ENCODE measurements at regions not wholly inside any gene's neighbourhood (a gene's known extent, or its start where the extent isn't known, plus 50 kb on each side); places are given as distances from the start of the nearest gene placed in this dataset.

DNA sequence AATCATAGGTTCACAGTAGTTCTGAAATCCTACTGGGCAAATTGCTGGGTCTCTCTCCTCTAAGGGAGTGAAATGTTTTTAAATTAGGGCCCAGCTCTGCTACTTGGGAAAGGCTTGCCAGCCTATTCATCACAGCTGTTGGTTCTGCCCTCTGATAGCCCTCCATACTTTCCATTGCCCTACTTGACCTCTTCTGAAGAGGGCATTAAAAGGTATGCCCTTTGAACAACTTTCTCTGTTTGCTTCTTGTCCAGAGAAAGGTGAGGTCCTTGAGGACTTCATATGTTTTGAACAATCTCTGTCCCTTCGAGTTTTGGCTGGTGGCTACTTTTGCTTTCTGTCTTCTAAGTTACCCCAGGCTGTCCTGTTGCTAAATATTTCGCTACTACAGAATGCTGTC lies 62.3 kb upstream of the JAK2 start:
- Histone ChIP-seq H3K4me1 (ENCODE audit: insufficient read depth, low read length) (no peaks in the 10 kb centered on the region), H3K27me3 (ENCODE audit: control insufficient read depth in 1 of 2, insufficient read depth in 2 of 2, low read length in 2 of 2) (no peaks in the 10 kb centered on the region), H3K36me3 (replicated peaks in 1 of 2; ENCODE audit: control insufficient read depth in 1 of 2, insufficient read depth in 2 of 2, low read length in 2 of 2) (no peaks in the 10 kb centered on the region), H3K9ac (ENCODE audit: insufficient read depth, low read depth, low read length) (no peak overlapping the region), H2AFZ (ENCODE audit: low read length) (no peak overlapping the region), H4K20me1 (ENCODE audit: insufficient read depth, low read length) (no peaks in the 10 kb centered on the region), H3K9me3 (ENCODE audit: low read length) (no peaks in the 10 kb centered on the region), H3K79me2 (ENCODE audit: insufficient read depth, low read length) (no peaks in the 10 kb centered on the region), H3K4me2 (ENCODE audit: low read depth, low read length) (no peak overlapping the region), H3K4me3 (replicated peaks in 1 of 3; ENCODE audit: insufficient read depth in 1 of 3, low read depth in 2 of 3, low read length in 3 of 3) (no peak overlapping the region), H3K27ac (ENCODE audit: extremely low read length, insufficient read depth, low read length) (no peak overlapping the region)
- in situ Hi-C loops (cut with HindIII; ENCODE audit: extremely low pct_ligation_motif_present, low pct_unique_long_range_greater_than_20kb) (loop anchor here (10.0 kb wide), 1 partner anchor 158 kb away; no protein-coding TSS in a partner anchor), intact Hi-C loops (cut with micrococcal nuclease; ENCODE audit: unreplicated experiment) (loop anchor here (10.0 kb wide), 1 partner anchor 128 kb away; the partner anchor contains the start of gene RCL1)
- ChIA-PET POLR2A (no interaction called here), CTCF (ENCODE audit: low intra/inter-chr PET ratio, low total read pairs) (interaction anchor here (3.8 kb wide), 1 partner anchor 162 kb away, joined by 59 read pairs; no protein-coding TSS in a partner anchor)
- TF ChIP-seq ZNF460 (CRISPR knock-in tag; IDR thresholded peaks at IDR 0.05; ENCODE audit: borderline replicate concordance) (no peak), ZSCAN20 (CRISPR knock-in tag; IDR thresholded peaks at IDR 0.05; ENCODE audit: borderline replicate concordance) (no peak), ARID2 (CRISPR knock-in tag; IDR thresholded peaks at IDR 0.05; ENCODE audit: borderline replicate concordance) (no peak), ARNT2 (CRISPR knock-in tag; IDR thresholded peaks at IDR 0.05; ENCODE audit: low read depth) (no peak), EZH2 (conservative IDR thresholded peaks at IDR 0.05; ENCODE audit: low read depth, low read length) (no peak), CHD4 (IDR thresholded peaks at IDR 0.05; ENCODE audit: borderline replicate concordance, low read length) (no peak), ZNF329 (CRISPR knock-in tag; IDR thresholded peaks at IDR 0.05; ENCODE audit: low read depth) (no peak), ZC3H4 (CRISPR knock-in tag; IDR thresholded peaks at IDR 0.05; ENCODE audit: borderline replicate concordance) (no peak), IKZF4 (CRISPR knock-in tag; IDR thresholded peaks at IDR 0.05; ENCODE audit: borderline replicate concordance, low read depth, not compliant biosample characterization) (no peak), ZBTB3 (CRISPR knock-in tag; IDR thresholded peaks at IDR 0.05; ENCODE audit: borderline replicate concordance, low read depth) (no peak)
- TF ChIP-seq, protein P1, sequence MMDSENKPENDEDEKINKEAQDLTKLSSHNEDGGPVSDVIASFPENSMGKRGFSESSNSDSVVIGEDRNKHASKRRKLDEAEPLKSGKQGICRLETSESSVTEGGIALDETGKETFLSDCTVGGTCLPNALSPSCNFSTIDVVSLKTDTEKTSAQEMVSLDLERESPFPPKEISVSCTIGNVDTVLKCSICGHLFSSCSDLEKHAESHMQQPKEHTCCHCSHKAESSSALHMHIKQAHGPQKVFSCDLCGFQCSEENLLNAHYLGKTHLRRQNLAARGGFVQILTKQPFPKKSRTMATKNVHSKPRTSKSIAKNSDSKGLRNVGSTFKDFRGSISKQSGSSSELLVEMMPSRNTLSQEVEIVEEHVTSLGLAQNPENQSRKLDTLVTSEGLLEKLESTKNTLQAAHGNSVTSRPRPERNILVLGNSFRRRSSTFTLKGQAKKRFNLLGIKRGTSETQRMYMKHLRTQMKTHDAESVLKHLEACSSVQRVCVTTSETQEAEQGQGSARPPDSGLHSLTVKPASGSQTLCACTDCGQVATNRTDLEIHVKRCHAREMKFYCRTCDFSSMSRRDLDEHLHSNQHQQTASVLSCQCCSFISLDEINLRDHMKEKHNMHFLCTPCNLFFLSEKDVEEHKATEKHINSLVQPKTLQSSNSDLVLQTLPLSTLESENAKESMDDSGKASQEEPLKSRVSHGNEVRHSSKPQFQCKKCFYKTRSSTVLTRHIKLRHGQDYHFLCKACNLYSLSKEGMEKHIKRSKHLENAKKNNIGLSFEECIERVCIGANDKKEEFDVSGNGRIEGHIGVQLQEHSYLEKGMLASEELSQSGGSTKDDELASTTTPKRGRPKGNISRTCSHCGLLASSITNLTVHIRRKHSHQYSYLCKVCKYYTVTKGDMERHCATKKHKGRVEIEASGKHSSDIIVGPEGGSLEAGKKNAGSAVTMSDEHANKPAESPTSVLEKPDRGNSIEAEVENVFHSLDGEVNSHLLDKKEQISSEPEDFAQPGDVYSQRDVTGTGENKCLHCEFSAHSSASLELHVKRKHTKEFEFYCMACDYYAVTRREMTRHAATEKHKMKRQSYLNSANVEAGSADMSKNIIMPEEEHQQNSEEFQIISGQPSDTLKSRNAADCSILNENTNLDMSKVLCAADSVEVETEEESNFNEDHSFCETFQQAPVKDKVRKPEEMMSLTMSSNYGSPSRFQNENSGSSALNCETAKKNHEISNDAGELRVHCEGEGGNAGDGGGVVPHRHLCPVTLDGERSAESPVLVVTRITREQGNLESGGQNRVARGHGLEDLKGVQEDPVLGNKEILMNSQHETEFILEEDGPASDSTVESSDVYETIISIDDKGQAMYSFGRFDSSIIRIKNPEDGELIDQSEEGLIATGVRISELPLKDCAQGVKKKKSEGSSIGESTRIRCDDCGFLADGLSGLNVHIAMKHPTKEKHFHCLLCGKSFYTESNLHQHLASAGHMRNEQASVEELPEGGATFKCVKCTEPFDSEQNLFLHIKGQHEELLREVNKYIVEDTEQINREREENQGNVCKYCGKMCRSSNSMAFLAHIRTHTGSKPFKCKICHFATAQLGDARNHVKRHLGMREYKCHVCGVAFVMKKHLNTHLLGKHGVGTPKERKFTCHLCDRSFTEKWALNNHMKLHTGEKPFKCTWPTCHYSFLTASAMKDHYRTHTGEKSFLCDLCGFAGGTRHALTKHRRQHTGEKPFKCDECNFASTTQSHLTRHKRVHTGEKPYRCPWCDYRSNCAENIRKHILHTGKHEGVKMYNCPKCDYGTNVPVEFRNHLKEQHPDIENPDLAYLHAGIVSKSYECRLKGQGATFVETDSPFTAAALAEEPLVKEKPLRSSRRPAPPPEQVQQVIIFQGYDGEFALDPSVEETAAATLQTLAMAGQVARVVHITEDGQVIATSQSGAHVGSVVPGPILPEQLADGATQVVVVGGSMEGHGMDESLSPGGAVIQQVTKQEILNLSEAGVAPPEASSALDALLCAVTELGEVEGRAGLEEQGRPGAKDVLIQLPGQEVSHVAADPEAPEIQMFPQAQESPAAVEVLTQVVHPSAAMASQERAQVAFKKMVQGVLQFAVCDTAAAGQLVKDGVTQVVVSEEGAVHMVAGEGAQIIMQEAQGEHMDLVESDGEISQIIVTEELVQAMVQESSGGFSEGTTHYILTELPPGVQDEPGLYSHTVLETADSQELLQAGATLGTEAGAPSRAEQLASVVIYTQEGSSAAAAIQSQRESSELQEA (CRISPR knock-in tag; IDR thresholded peaks at IDR 0.05; ENCODE audit: not compliant biosample characterization): no peak
- TF ChIP-seq, protein P2, sequence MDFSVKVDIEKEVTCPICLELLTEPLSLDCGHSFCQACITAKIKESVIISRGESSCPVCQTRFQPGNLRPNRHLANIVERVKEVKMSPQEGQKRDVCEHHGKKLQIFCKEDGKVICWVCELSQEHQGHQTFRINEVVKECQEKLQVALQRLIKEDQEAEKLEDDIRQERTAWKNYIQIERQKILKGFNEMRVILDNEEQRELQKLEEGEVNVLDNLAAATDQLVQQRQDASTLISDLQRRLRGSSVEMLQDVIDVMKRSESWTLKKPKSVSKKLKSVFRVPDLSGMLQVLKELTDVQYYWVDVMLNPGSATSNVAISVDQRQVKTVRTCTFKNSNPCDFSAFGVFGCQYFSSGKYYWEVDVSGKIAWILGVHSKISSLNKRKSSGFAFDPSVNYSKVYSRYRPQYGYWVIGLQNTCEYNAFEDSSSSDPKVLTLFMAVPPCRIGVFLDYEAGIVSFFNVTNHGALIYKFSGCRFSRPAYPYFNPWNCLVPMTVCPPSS (IDR thresholded peaks at IDR 0.05): no peak
- TF ChIP-seq, protein P3, sequence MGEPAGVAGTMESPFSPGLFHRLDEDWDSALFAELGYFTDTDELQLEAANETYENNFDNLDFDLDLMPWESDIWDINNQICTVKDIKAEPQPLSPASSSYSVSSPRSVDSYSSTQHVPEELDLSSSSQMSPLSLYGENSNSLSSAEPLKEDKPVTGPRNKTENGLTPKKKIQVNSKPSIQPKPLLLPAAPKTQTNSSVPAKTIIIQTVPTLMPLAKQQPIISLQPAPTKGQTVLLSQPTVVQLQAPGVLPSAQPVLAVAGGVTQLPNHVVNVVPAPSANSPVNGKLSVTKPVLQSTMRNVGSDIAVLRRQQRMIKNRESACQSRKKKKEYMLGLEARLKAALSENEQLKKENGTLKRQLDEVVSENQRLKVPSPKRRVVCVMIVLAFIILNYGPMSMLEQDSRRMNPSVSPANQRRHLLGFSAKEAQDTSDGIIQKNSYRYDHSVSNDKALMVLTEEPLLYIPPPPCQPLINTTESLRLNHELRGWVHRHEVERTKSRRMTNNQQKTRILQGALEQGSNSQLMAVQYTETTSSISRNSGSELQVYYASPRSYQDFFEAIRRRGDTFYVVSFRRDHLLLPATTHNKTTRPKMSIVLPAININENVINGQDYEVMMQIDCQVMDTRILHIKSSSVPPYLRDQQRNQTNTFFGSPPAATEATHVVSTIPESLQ (CRISPR knock-in tag; conservative IDR thresholded peaks at IDR 0.05): no peak
- WGBS (ENCODE audit: low lambda C conversion rate): 60% methylated on average over 2 of the region's 2 CpGs
- DNase-seq (ENCODE audit: low spot score) (no peak), ATAC-seq (no peak), FAIRE-seq (no peak)
- BruUV-seq (replicated peaks): no TSS peak
